ENCODE measurements at regions not wholly inside any gene's neighbourhood (a gene's known extent, or its start where the extent isn't known, plus 50 kb on each side); places are given as distances from the start of the nearest gene placed in this dataset.

DNA sequence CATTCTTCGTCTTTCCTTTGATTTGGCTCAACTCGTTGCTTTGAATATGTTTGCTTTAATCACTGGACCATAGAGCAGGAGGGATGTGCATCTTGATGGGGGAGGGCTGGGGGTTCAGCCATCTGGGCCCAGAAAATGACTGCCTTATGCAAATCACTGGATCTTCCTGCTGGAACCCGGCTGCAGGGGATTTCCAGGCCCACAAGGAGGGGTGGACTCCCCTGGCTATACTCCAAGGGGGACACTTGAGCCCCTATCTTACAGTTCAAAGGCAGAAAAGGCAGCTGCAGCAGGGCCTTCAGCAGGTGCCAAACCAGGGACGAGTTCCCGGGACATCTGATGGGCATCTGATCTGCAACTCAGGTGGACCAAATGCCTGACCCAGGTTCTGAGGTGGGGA is 122.5 kb downstream of the DICER1 start:
- no peak for DNase-seq

DNA sequence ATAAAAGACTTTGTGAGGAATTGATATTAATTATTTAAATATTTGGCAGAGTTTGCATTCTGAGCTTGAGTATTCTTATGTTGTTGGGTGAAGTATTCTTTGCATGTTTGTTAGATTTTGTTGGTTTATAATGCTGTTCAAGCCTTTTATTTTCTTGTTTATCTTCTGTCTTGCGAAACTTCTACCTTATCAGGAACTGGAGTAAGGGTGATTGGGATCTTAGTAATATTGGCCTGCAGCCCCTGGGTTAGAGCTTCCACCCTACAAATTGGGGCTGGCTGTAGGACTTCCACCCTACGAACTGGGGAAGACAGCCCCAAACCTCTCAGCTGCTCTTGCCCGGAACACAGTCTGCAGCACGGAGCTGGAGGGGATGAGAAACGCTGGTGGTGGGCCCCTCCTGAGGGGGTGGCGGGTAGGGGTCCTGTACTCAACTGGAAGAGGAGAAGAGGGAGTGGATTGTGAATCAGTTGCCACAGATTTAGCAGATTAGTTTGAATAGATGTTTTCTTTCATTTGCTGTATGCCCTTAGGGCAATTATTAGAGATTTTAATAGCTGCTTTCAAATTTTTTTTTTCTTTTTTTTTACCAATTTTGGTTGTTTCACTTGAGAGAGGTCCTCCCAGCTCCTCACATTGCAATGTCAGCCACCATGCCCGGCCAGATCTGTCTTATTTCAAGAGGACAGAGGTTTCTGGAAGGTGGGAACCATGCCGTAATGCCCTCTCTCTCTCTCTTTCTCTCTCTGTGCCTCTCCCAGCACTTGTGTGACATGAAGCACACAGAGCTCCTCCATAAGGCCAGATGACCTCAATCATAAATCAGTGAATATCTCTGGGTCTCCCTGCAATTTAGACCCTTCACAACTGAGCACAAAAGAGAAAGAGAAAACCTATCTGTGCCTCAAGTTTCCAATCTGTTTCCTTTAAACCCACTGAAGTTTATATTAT is 123.4 kb downstream of the DICER1 start:
- DNase-seq = no peak

DNA sequence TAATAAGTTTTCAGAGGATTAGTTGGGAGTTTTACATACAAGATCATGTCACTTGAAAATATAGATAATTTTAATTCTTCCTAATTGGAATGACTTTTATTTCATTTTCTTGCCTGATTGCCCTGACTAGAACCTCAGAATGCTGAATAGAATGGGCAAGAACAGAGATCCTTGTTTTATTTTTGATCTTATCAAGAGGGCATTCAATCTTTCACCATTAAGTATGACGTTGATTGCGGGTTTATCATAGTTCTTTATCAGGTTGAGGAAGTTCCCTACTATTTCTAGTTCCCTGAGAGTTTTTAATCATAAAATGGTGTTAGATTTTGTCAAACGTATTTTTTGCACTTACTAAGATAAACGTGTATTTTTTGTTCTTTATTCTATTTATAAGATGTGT is 124.3 kb downstream of the DICER1 start:
- DNase-seq = no peak

DNA sequence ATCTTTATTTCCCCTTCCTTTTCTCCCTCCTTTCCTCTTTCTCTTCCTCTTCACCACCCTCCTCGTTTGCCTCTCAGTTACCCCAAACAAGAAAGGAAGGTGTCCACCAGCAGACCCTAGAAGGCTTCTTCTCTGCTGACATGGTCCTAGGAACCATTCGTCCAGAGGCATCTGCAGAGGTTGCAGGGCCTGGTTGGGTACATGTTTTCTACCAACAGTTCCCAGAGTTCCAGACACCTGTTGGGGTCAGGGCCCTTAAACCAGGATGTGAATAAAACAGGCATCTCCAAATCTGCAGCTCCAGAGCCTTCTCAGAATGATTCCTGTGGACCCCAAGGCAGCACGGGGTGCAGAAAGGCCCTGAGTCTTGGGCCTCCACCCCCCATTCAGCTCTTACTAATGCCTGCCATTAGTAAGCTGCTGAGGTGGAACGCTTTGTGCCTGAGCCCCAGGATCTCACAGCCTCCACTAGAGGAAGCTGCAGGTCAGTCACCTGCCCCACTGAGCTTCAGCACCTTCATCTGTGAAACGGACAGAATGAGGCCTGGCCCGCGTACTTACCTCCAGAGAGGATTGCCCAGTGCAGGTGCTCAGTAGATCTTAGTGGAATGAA is 130.4 kb downstream of the DICER1 start:
- no peak for DNase-seq

DNA sequence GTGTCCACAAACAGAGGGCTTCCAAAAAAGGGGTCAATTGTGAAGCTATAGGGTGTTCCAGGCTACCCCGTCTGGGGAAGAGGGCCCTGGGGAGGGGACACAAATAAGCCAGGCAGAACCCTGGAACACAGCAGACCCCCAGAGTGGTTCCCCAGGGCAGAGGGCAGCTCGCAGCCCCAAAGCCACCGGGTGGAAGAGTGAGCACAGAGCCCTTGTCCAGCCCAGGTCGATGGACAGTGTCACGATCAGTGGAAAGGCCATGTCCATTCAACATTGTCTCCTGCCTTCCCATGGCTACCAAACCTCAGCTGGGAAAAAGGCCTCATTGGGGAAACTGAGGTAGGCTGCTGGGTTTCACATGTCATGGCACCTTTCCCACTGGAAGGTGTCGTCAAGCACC is 131.4 kb downstream of the DICER1 start:
- no peak for DNase-seq

DNA sequence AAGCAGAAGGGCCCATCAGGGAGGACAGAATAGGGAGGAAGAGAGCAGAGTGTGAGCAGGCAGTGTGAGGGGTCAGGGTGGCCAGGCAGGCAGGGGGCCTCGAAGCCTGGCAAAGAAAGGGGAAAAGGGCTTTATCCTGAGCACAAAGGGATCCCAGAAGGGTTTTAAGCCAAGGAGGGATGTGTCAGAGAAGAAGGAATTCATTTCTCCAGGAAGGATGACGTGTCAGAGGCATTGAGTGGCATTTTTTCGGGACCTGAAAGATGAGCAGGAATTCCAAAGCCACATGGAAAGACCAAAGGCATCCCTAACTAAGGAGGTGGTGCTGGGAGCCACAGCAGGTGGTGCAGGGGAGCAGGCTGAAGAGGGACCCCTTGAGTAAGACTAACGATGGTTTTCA is 132.1 kb downstream of the DICER1 start:
- DNase-seq = no peak

DNA sequence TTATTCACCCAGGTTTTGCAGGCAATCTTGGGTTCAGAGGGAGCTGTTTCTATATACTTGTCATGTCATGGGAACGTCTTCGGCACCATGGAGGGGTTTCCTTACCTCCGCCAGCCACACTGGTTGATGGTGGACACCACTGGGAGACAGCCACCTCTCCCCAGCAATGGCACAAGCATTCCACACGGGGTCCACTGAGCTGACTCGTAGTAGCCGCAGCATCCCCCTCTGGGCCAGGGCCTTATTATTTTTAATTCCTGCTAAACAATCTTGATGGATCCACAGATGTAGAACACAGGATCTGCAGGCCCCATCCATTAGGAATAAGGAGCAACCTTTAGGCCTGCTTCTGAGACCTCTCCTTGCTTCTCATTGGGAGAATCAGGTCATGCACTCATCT is 132.9 kb downstream of the DICER1 start:
- no peak for DNase-seq

DNA sequence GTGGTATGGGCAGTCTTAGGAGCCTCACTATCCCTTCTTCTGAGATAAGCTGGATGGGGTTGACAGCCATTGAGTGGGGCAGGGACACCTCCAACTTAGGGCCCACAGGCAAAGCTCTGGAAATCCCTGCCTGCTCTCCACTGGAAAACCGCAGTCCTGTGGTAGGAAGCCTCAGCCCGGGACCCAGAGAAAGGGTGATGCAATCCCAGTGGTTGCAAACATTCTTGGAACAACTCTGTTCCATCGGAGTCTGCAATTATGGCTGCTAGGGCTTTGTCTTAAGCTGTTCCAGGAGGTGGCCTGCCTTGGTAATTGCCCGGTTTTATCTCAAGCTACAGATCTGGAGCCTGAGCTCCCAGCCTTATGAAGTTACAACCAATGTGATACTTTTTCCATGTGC is 133.4 kb downstream of the DICER1 start:
- DNase-seq = no peak

DNA sequence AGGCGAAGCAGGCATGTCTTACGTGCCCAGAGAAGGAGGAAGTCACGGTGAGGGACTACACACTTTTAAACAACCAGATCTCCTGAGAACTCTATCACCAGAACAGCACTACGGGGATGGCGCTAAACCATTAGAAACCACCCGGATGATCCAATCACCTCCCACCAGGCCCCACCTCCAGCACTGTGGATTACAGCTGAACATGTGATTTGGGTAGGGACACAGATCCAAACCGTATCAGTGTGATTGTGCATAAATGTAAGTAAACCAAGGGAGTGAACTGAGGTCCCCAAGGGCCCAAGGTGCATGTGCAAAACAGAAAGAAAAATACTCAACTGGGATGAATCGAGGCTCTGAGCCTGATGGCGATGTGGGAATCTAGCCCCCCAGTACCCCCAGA is 134.2 kb downstream of the DICER1 start:
- DNase-seq = no peak

DNA sequence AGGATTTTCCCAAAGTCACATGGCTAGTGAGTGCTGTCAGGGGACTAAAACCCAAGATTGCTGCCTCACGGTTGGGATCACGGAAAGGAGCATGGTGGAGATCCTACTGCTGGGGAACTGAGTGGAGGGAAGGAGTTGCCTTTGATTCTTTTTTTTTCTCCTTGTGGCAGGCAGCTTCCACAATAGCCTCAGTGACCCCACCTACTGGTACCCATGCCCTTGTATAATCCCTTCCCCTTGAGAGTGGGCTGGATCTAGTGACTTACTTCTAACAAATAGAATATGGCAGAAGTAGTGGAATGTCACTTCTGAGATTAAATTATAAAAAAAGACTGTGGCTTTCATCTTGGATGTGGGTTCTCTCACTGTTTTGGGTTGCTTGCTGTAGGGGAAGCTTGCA is 135.7 kb downstream of the DICER1 start:
- no peak for DNase-seq

DNA sequence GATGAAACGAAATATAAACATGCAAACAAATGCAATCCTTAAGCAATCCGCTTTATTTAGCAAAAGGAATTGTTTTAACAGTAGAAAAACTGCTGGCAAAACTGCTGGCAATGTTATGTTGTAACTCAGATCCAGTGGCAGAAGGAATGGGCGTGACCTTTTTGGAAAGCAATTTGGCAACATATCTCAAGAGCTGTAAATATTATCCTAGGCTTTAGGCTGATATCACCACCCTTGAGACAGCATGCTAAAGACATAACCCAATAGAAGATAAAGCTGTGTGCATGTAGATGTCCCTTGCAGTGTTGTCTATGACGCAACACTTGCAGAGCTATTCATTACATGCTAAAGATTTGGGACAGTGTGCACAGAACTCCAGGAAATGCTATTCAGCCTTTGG is 138.5 kb downstream of the DICER1 start:
- no peak for DNase-seq

DNA sequence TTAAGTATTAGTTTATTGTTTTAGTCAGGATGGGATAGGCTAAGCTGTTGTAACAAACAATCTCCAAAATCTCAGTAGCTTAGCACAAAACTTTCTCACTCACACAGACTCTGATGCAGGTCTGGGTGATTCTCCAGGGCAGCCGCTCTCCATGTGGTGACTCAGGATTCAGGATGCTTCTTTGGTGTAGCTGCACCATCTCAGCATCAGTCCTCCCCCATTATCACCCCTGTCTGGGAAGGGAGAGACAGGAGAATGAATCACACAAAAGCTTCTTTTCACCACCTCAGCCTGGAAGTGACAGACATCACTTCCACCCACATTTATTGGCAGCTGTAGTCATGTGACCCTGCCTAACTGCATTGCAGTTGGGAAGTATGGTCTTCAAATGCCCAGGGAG is 142.3 kb downstream of the DICER1 start:
- no peak for DNase-seq

DNA sequence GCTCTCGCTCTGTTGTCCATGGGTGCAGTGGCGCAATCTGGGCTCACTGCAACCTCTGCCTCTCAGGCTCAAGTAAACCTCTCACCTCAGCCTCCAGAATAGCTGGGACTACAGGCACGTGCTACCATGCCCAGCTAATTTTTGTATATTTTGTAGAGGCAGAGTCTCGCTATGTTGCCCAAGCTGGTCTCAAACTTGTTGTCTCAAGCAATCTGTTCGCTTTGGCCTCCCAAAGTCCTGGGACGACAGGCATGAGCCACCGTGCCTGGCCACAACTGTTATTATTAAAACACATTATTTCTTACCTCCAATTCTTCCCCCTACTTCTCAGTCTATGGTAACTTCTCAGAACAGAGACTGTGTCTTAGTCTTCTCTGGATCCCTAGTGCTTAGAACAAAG is 143.3 kb downstream of the DICER1 start:
- no peak for DNase-seq

DNA sequence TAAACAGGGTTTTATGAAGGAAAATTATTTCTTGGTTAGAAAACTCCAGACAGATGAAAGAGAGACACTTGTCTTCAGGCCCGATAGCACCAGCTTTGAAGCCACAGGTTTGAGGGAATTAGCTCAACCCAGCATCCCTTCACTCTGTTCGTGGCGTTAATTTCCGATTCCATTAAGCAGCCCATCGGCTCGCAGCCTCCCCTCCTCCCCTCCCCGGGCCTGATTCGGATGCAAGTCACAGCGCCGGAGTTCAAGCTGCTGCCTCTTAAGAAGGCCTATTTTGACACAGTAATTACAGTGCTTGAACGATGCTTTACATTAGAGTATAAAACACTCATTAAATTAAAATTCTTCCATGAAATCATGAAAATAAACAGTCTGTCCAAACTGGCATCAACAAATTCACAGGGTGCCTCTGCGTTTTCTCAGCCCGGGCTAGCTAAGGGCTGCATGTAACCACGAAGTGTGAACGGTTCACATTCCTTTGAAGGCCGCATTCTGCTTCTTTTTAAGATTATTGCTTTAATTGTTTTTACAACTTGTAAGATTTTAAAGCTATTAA is 145.8 kb downstream of the DICER1 start:
- DNase-seq = no peak

DNA sequence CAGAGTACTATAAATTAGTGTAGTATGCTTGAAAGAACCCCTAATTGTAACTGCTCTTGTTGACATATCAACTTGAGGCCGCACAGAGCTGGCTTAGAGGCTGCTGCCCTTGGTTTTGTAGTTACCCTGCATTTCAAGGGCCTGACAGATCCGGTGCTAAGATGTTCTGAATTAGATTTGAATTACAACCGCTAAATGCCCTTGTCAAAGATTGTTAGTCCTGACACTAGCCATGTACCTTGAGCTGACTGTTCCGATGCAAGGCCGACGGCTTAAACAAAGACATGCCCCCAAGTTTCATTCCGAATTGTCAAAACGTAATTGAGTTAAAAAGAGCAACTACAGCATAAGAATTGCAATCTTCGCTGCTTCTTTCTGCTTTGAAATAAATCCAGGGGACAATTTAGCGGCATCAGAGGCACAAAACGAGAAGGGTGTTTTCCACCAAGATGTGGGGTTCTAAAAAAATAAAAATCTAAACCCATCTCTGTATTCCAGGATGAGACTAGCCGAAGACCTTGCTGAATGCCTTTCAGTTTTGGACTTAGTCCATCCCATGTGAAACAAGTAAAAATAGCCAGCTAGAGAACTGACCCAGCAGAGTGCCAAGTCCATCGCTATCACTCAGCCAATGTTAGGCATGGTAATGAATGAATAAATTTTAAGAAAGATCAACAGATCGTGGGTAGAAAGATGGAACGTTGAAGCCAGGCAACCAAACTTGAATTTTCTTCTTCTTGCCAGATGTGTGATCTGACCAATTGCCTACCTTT is 148.7 kb downstream of the DICER1 start:
- no peak for DNase-seq

DNA sequence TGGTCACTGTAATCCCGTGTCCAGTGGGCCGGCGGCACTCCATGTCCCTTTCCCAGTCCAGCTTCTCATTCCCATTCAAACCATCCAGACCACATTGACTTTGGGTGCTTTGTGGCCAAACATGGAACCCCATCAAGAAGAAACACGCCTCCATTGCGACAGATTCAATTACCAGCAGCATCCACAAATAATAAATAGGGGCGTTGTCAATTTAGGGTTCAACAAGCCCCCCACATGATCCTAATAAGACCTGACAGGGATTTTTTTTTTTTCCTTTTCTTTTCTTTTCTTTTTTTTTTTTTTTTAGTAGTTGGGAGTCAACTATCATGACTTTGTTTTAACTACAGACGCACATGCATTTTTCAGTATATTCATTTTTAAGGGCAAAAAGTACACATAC is 149.4 kb downstream of the DICER1 start:
- DNase-seq = no peak

DNA sequence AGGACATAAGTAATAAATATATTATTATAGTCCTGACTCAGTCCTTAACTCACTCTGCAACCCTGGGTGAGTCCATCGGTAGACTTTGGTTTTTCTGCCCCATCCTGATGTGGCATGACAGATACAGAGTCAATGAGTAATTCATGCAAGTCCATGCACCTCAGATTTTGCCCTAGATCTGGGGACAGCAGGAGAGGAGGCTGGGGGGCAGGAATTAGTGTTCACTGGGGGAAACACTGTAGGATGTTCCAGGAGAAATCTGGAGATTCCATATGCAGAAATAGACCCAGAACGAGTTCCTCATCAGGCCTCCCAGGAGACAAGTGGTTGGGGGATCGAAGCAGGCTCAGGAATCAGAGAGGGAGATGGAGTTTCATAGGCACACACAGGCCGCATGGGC is 150.8 kb downstream of the DICER1 start:
- no peak for DNase-seq

DNA sequence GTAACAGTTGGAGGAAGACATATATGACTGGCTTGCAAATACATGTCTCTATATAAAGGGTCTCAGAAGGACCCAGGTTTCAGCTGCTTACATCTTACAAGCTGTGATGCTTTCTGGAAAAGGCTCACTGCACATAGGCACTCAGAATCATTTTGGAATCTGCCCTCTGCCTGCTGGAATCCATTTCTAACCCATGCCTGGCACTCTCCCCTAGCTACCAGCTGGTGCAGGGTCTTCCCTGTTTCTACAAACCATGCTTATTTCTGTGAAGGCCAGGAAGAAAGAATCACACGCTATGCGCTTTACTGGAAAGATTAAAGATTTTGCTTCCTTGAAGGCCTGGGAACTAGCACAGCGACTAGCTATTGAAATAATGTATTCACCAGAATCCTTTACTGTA is 151.3 kb downstream of the DICER1 start:
- DNase-seq = no peak

DNA sequence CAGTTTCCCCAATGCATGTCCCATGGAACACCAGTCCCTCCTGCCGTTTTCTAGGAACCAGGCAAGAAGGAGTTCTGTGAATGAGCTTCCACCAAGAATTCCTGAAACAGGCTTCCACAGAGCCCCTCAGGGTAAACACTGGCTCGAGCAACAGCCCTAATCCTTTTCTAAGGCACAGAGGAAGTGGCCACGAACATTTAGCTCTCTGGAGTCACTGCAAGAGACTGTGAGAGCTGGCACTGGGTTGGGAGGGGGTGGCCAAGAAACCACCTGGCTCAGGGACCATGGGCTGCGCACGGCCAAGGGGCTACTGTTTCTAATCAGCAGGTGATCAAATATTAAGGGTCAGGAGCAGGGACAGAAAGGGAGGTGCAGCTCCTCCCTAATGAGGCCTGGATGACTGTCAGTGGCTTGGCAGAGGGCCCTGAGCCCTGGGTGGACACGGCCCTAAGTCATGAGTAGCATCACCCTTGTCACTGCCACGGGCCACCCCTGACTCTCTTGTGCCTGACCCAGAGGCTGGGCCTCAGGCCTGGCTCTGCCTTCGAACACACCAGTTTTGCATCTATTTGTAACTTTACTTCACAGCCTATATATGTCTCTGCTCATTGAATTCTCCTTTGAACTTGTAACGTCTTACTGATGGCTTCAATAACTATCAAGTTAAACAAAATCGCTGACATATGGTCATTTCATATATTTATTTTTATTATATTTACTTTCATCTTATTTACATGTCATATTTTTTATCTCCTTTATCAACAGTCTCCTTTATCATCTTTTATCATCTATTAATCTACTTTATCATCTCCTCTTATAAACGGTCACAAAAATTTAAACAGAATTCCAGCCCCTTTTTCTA is 154.0 kb downstream of the DICER1 start:
- DNase-seq = no peak

DNA sequence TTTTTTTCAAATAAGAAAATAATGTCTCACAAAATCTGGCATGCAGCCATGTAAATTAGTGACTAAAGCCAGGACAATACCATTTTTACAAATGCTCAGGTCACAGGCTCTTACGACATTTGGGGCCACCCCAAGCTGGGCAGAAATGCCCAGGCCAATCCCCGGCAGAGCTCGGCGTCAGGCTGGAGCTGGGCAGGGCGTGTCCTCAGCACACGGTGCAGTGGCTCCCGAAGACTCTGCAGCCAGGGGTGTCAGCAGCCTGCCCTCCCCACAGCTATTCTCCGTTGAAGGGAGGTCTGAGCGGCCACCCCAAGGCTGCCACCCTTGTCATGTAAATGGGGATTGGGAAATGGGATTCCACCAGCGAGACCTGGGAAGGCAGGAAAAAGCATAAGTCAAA is 158.6 kb downstream of the DICER1 start:
- DNase-seq = no peak

DNA sequence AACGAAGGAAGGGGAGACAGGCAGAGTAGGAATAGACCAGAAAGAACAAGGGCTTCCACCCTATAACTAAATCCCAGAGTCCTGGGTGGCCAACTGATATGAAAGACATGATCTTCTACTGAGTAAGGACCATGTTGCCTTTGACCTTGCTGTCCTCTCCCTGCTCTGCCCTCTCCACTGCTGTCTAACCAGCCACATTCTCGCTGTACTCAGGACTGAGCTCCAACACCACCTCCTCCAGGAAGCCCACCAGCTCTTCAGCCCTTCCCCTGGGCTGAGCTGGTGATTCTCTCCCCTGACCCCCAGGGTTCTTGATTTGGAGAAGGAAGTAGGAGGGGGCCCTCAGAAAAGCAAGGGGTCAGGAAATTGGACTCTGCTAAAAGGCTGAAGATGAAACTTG is 159.2 kb downstream of the DICER1 start:
- DNase-seq = no peak

DNA sequence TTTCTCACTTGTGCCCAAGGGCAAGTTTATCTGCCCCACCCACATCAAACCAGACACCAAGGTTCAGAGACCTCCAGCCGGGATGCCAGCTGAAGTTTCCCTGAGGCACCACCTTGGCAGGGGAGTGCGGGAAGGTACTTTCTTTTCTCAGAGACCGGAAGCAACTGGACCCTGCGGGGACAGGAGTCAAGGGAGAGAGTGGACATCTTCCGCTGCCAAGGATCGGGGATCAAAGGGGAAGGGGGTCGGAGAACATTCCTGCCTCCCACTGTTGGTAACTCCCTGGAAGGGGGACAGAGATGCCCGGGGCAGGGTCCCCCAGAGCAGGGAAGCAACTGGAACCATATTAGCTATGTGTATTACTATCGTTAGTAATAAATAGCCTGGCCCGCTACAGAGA is 161.8 kb downstream of the DICER1 start:
- no peak for DNase-seq

DNA sequence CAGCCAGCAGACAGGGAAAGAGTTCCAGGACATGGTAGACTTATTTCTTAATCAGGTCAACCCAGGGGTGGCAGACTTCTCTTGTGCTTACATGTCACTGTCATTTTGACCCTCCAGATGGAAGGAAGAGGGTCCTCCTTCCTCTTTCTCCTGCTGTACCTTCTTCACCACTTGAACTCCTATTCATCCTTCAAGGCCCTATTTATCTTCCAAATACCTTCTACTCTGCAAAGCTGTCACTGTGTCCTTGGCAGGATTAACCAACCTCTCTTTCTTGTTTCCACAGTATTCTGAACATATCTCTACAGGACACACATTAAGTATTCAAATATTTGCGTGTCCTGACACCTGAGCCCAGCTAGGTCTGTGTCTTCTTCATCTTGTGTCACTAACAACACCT is 163.1 kb downstream of the DICER1 start:
- DNase-seq = no peak

Data from NCI-H2029 (cell line).